DND-41 (cell line): ENCODE measurements at regions not wholly inside any gene's neighbourhood (a gene's known extent, or its start where the extent isn't known, plus 50 kb on each side); places are given as distances from the start of the nearest gene placed in this dataset.

Source experiments
- EZH2 ChIP-seq: IDR thresholded peaks from 3 replicates; pipeline ENCODE4 v1.6.1; 2012; ENCODE audit warnings: borderline replicate concordance, low read depth, mild to moderate bottlenecking, moderate library complexity, low read length, inconsistent platforms; ENCODE audit not compliant: severe bottlenecking
- TF ChIP-seq, protein P1 (sequence below): IDR thresholded peaks from 2 replicates; pipeline ENCODE4 v1.5.1; 2012; ENCODE audit warnings: borderline replicate concordance, low read length, moderate library complexity, mild to moderate bottlenecking; ENCODE audit not compliant: poor library complexity, severe bottlenecking; ENCODE audit errors: extremely low read depth

DNA sequence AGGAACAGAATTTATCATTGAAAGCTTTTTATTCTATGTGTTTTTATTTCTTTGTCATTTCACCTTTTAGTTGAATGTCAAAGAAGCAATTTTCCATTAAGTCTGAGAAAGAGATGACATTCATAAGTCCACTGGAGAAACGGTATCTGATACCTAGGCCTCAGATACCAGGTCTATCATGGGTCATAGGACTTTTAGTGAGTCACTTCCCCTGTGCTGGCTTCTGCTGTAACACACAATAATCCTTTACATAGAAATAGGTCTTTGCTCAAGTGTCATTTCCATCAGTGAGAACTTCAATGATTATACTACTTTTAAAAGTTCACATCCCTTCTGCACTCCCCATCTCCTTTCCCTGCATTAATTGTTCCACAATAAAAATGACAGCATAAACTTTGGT, 125.5 kb upstream of the ARMCX2 start:
- TF ChIP-seq, protein P1, sequence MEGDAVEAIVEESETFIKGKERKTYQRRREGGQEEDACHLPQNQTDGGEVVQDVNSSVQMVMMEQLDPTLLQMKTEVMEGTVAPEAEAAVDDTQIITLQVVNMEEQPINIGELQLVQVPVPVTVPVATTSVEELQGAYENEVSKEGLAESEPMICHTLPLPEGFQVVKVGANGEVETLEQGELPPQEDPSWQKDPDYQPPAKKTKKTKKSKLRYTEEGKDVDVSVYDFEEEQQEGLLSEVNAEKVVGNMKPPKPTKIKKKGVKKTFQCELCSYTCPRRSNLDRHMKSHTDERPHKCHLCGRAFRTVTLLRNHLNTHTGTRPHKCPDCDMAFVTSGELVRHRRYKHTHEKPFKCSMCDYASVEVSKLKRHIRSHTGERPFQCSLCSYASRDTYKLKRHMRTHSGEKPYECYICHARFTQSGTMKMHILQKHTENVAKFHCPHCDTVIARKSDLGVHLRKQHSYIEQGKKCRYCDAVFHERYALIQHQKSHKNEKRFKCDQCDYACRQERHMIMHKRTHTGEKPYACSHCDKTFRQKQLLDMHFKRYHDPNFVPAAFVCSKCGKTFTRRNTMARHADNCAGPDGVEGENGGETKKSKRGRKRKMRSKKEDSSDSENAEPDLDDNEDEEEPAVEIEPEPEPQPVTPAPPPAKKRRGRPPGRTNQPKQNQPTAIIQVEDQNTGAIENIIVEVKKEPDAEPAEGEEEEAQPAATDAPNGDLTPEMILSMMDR, result no peak
- no peak for TF ChIP-seq EZH2
